ENCODE measurements at regions not wholly inside any gene's neighbourhood (a gene's known extent, or its start where the extent isn't known, plus 50 kb on each side); places are given as distances from the start of the nearest gene placed in this dataset.

DNA sequence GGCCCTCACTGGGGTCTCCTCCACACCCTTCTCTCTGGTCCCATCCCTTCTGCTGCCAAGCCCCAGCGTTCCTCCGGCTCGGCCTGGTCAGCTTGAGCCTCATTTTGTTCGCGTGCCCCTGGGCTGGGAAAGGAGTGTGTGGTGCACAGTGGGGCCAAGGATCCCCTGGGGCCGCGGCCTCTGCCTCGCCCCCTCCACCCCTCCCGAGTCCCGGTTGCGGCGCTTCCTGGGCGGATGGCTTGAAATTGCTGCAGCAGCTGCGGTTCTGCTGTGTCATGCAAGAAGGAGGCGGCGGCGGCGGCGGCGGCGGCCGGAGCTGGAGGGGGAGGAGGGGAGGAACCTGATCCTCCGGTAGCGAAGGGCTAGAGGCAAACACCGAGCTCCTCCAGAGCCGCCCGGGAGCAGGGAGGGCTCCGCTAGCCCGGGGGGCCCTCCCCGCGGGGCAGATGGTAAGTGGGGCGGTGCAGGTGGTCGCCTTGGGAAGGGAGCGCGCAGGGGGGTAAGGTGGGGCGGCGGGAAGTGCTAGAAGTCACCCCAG, 217.8 kb upstream of the MKLN1 start:
- Histone ChIP-seq H3K27me3 (replicated peaks; ENCODE audit: insufficient read depth, low read length) (no peaks in the 10 kb centered on the region), H3K9me2 (replicated peaks; ENCODE audit: insufficient read depth, low read length) (no peaks in the 10 kb centered on the region), H4K20me1 (ENCODE audit: insufficient read depth, low read length) (peaks cover 7% of the 10 kb centered on the region), H2AFZ (ENCODE audit: low read length) (peak overlapping the region; percentile 36), H3K36me3 (replicated peaks; ENCODE audit: insufficient read depth, low read length) (no peaks in the 10 kb centered on the region), H3K4me1 (ENCODE audit: low read length) (peaks cover 36% of the 10 kb centered on the region), H3K9me3 (replicated peaks; ENCODE audit: insufficient read depth, low read length) (no peaks in the 10 kb centered on the region), H3K9ac (ENCODE audit: low read length) (peak overlapping the region; percentile 93), H3K79me2 (ENCODE audit: low read length) (peaks cover 50% of the 10 kb centered on the region), H3K27ac (ENCODE audit: low read length) (peak overlapping the region; percentile 92), H3K4me3 (ENCODE audit: low read length) (peak overlapping the region; percentile 94), H3K4me2 (ENCODE audit: low read depth, low read length) (peak overlapping the region; percentile 97), H3F3A (ENCODE audit: insufficient read depth, low read length) (peaks cover 32% of the 10 kb centered on the region)
- peak; percentile 91 for DNase-seq
- TF ChIP-seq EZH2phosphoT487 (IDR thresholded peaks at IDR 0.05; ENCODE audit: low read length) (no peak), EZH2 (optimal IDR thresholded peaks at IDR 0.05; ENCODE audit: low read depth, low read length) (no peak)
- TF ChIP-seq, protein P1, sequence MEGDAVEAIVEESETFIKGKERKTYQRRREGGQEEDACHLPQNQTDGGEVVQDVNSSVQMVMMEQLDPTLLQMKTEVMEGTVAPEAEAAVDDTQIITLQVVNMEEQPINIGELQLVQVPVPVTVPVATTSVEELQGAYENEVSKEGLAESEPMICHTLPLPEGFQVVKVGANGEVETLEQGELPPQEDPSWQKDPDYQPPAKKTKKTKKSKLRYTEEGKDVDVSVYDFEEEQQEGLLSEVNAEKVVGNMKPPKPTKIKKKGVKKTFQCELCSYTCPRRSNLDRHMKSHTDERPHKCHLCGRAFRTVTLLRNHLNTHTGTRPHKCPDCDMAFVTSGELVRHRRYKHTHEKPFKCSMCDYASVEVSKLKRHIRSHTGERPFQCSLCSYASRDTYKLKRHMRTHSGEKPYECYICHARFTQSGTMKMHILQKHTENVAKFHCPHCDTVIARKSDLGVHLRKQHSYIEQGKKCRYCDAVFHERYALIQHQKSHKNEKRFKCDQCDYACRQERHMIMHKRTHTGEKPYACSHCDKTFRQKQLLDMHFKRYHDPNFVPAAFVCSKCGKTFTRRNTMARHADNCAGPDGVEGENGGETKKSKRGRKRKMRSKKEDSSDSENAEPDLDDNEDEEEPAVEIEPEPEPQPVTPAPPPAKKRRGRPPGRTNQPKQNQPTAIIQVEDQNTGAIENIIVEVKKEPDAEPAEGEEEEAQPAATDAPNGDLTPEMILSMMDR (IDR thresholded peaks at IDR 0.05; ENCODE audit: low read length): no peak

DNA sequence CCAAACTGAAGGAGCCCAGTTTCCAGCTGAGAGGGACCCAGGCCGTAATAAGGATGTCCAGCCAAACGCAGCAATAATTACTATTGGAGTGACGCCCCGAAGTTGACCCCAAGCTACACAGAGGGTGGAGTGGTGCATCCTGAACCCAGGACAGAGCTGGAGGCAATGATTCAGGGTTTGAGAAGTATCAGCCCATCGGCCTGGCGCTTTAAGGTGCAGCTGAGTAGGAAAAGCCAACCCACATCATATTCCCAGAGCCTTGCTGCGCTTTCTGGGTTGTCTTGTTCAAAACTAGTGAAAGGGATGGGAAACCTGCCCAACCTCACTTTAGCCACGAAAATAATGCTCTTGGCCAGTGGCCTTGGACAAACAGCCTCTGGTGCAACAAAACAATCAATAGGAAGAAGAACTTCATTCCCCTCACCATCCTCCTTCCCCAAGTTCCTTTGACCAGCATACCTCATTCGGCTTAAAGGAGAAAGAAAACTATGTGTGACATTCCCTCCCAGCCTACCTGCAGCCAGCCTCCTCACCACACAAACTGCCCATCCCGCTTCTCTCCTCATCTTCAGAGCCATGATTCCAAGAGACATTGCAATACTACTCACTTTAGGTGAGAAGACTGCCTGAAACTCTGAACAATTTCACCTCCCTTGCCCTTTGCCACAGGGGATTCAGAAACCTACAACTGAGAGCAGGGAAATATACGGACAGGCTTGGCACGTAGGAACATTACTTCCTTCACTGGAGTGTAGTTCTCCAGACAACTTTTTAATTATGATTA, 217.2 kb upstream of the MKLN1 start:
- Histone ChIP-seq H3K27me3 (replicated peaks; ENCODE audit: insufficient read depth, low read length) (no peaks in the 10 kb centered on the region), H3K4me3 (ENCODE audit: low read length) (peak overlapping the region; percentile 94), H3K9me3 (replicated peaks; ENCODE audit: insufficient read depth, low read length) (no peaks in the 10 kb centered on the region), H3F3A (ENCODE audit: insufficient read depth, low read length) (peaks cover 32% of the 10 kb centered on the region), H3K9me2 (replicated peaks; ENCODE audit: insufficient read depth, low read length) (no peaks in the 10 kb centered on the region), H4K20me1 (ENCODE audit: insufficient read depth, low read length) (no peaks in the 10 kb centered on the region), H3K36me3 (replicated peaks; ENCODE audit: insufficient read depth, low read length) (no peaks in the 10 kb centered on the region), H3K79me2 (ENCODE audit: low read length) (peaks cover 43% of the 10 kb centered on the region), H3K4me1 (ENCODE audit: low read length) (peaks cover 30% of the 10 kb centered on the region), H3K27ac (ENCODE audit: low read length) (peak overlapping the region; percentile 92), H2AFZ (ENCODE audit: low read length) (peak overlapping the region; percentile 36), H3K4me2 (ENCODE audit: low read depth, low read length) (peak overlapping the region; percentile 97), H3K9ac (ENCODE audit: low read length) (peak overlapping the region; percentile 93)
- DNase-seq: peak; percentile 40
- no peak for TF ChIP-seq EZH2 (optimal IDR thresholded peaks at IDR 0.05; ENCODE audit: low read depth, low read length)
- TF ChIP-seq, protein P1 (IDR thresholded peaks at IDR 0.05; ENCODE audit: low read length): no peak
- no peak for TF ChIP-seq EZH2phosphoT487 (IDR thresholded peaks at IDR 0.05; ENCODE audit: low read length)

DNA sequence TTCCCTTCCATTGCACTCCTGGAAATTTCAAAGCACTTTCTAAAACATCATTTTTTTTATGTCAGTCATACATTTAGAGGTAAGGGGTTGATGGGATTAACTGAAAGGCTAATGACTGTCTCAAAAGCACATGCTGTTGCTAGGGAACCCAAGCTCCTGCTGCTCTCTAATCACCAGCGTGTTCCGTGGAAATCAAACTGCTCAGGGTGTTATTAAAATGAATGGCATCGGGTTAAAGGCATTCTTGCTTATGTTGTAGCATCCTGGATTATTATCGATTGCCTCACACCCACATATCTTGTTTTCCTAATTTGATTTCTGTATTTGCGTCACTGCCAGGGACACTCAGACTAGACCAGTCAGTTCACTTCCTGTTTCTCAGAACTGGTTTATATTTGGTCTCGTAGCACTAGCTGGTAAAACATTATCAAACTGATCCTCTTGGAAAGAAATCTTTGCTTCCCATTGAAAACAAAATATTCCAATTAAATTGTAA, 216.5 kb upstream of the MKLN1 start:
- Histone ChIP-seq H3K36me3 (replicated peaks; ENCODE audit: insufficient read depth, low read length) (no peaks in the 10 kb centered on the region), H3K4me2 (ENCODE audit: low read depth, low read length) (peak overlapping the region; percentile 97), H3K9me3 (replicated peaks; ENCODE audit: insufficient read depth, low read length) (no peaks in the 10 kb centered on the region), H3K4me1 (ENCODE audit: low read length) (peaks cover 30% of the 10 kb centered on the region), H4K20me1 (ENCODE audit: insufficient read depth, low read length) (no peaks in the 10 kb centered on the region), H3K27me3 (replicated peaks; ENCODE audit: insufficient read depth, low read length) (no peaks in the 10 kb centered on the region), H3K79me2 (ENCODE audit: low read length) (peaks cover 41% of the 10 kb centered on the region), H3K27ac (ENCODE audit: low read length) (peak overlapping the region; percentile 92), H3K9ac (ENCODE audit: low read length) (peak overlapping the region; percentile 93), H3K4me3 (ENCODE audit: low read length) (peak overlapping the region; percentile 94), H2AFZ (ENCODE audit: low read length) (no peak overlapping the region), H3F3A (ENCODE audit: insufficient read depth, low read length) (peaks cover 32% of the 10 kb centered on the region), H3K9me2 (replicated peaks; ENCODE audit: insufficient read depth, low read length) (no peaks in the 10 kb centered on the region)
- TF ChIP-seq EZH2 (optimal IDR thresholded peaks at IDR 0.05; ENCODE audit: low read depth, low read length) (no peak), EZH2phosphoT487 (IDR thresholded peaks at IDR 0.05; ENCODE audit: low read length) (no peak)
- TF ChIP-seq, protein P1 (IDR thresholded peaks at IDR 0.05; ENCODE audit: low read length): no peak
- peak; percentile 39 for DNase-seq
